H1 (cell line): ENCODE measurements at regions not wholly inside any gene's neighbourhood (a gene's known extent, or its start where the extent isn't known, plus 50 kb on each side); places are given as distances from the start of the nearest gene placed in this dataset.

ENCODE experiments used
- CTCF ChIP-seq, 3 experiments: IDR thresholded peaks; 1 replicate in 2 of 3; 2 replicates in 1 of 3; pipeline versions ENCODE4 v1.5.1 to v1.6.1; 2011; ENCODE audit warnings: low read length in 3 of 3, mild to moderate bottlenecking in 3 of 3, inconsistent platforms in 2 of 3, low read depth in 1 of 3, moderate library complexity in 1 of 3; ENCODE audit not compliant: insufficient read depth in 1 of 3; ENCODE audit errors: control extremely low read depth in 1 of 3
- EGR1 ChIP-seq: IDR thresholded peaks from 2 replicates; pipeline ENCODE4 v1.6.1; 2011; ENCODE audit warnings: low read depth, low read length, borderline replicate concordance
- JUN ChIP-seq: IDR thresholded peaks from 2 replicates; pipeline ENCODE4 v1.6.1; 2011; ENCODE audit warnings: low read depth, mild to moderate bottlenecking, improper control_type of control experiment, low read length
- JUND ChIP-seq: IDR thresholded peaks from 2 replicates; pipeline ENCODE4 v1.6.1; 2011; ENCODE audit warnings: mild to moderate bottlenecking, improper control_type of control experiment, low read length
- MAX ChIP-seq: IDR thresholded peaks from 2 replicates; pipeline ENCODE4 v1.6.1; 2012; ENCODE audit warnings: inconsistent platforms
- POLR2A ChIP-seq, 2 experiments: IDR thresholded peaks; 1 replicate in 1 of 2; 2 replicates in 1 of 2; pipeline ENCODE4 v1.6.1; 2011; ENCODE audit warnings: low read depth in 2 of 2, low read length in 2 of 2, mild to moderate bottlenecking in 2 of 2; ENCODE audit errors: control extremely low read depth in 1 of 2
- POLR2AphosphoS5 ChIP-seq: IDR thresholded peaks from 2 replicates; pipeline ENCODE4 v1.6.1; 2011; ENCODE audit warnings: low read depth, low read length
- SUZ12 ChIP-seq: fragments of 200-600 bp; sonication (generic); IDR thresholded peaks from 2 replicates; pipeline ENCODE4 v1.6.1; 2012; ENCODE audit warnings: mild to moderate bottlenecking, inconsistent platforms, low read length, moderate library complexity, mixed read lengths
- TEAD4 ChIP-seq: IDR thresholded peaks from 2 replicates; pipeline ENCODE4 v1.6.1; 2012; ENCODE audit warnings: low read depth, low read length, inconsistent platforms, mixed read lengths

- no peak for TF ChIP-seq POLR2AphosphoS5
- no peak for TF ChIP-seq CTCF (IDR thresholded peaks at IDR 0.05; ENCODE audit: control extremely low read depth in 1 of 3, insufficient read depth in 1 of 3, low read depth in 1 of 3, low read length in 3 of 3)
- TF ChIP-seq SUZ12 = no peak
- no peak for TF ChIP-seq EGR1
- TF ChIP-seq JUND = no peak
- TF ChIP-seq TEAD4 = no peak
- no peak for TF ChIP-seq POLR2A (IDR thresholded peaks at IDR 0.05; ENCODE audit: control extremely low read depth in 1 of 2, low read depth in 2 of 2, low read length in 2 of 2)
- no peak for TF ChIP-seq JUN
- TF ChIP-seq MAX = no peak
Observed at GRCh38 chr7:156107957-156108356, 295.7 kb upstream of the SHH start.
